HL-60 (cell line): ENCODE measurements at regions not wholly inside any gene's neighbourhood (a gene's known extent, or its start where the extent isn't known, plus 50 kb on each side); places are given as distances from the start of the nearest gene placed in this dataset.

Source experiments
- DNase-seq, 2 experiments: peaks; one replicate each; pipeline ENCODE4 v3.0.0-alpha.2; 2010 to 2020; ENCODE audit warnings: low read depth in 1 of 2, low spot score in 1 of 2
- H3K27ac ChIP-seq: fragments of 250-450 bp; sonication (Bioruptor Pico); replicated peaks from 2 replicates; pipeline ENCODE4 v1.5.1; 2020; ENCODE audit warnings: mild to moderate bottlenecking, moderate library complexity
- H3K27me3 ChIP-seq: fragments of 250-450 bp; sonication (Bioruptor Pico); 2 replicates; pipeline ENCODE4 v1.5.1; 2021; ENCODE audit warnings: mild to moderate bottlenecking, moderate library complexity; ENCODE audit not compliant: insufficient read depth, poor library complexity, severe bottlenecking
- H3K4me3 ChIP-seq: replicated peaks from 2 replicates; pipeline ENCODE4 v1.5.1; 2011; ENCODE audit warnings: mild to moderate bottlenecking, control low read depth, low read length; ENCODE audit not compliant: insufficient read depth
- CTCF ChIP-seq: IDR thresholded peaks from one replicate; pipeline ENCODE4 v1.5.1; 2011; ENCODE audit warnings: low read length, control low read depth, inconsistent platforms; ENCODE audit not compliant: insufficient read depth
- GABPA ChIP-seq: IDR thresholded peaks from 2 replicates; pipeline ENCODE4 v1.6.1; 2012; ENCODE audit warnings: low read depth
- POLR2AphosphoS5 ChIP-seq: IDR thresholded peaks from 2 replicates; pipeline ENCODE4 v1.6.1; 2012; ENCODE audit warnings: low read depth
- REST ChIP-seq: IDR thresholded peaks from 2 replicates; pipeline ENCODE4 v1.6.1; 2012; ENCODE audit warnings: low read depth; ENCODE audit not compliant: insufficient replicate concordance
- SPI1 ChIP-seq: IDR thresholded peaks from 2 replicates; pipeline ENCODE4 v1.6.1; 2012; ENCODE audit warnings: low read depth, mild to moderate bottlenecking, borderline replicate concordance

GRCh38 chr13:24038405-24038804 lies 122.1 kb upstream of the SPATA13 start:
- H3K27me3 ChIP-seq, result peaks cover 12% of the 10 kb centered on the region
- H3K27ac ChIP-seq, result no peak overlapping the region
- no peak overlapping the region for H3K4me3 ChIP-seq
- TF ChIP-seq SPI1 (no peak), REST (no peak), CTCF (no peak)
- no peak for DNase-seq

GRCh38 chr13:24038841-24039330 lies 121.6 kb upstream of the SPATA13 start:
- Histone ChIP-seq H3K4me3 (no peak overlapping the region), H3K27ac (no peak overlapping the region), H3K27me3 (peaks cover 12% of the 10 kb centered on the region)
- TF ChIP-seq CTCF, result no peak
- no peak for TF ChIP-seq POLR2AphosphoS5
- TF ChIP-seq REST, result no peak
- no peak for TF ChIP-seq GABPA
- TF ChIP-seq SPI1, result no peak
- no peak for DNase-seq

GRCh38 chr13:24039621-24040475 lies 120.7 kb upstream of the SPATA13 start:
- no peak for TF ChIP-seq POLR2AphosphoS5
- H3K27me3 ChIP-seq, result peaks cover 9% of the 10 kb centered on the region
- H3K4me3 ChIP-seq, result no peak overlapping the region
- DNase-seq, result no peak
- H3K27ac ChIP-seq, result no peak overlapping the region

- Histone ChIP-seq H3K4me3 (no peak overlapping the region), H3K27me3 (peaks cover 9% of the 10 kb centered on the region), H3K27ac (no peak overlapping the region)
- no peak for DNase-seq
- TF ChIP-seq GABPA (no peak), SPI1 (no peak), REST (no peak), POLR2AphosphoS5 (no peak), CTCF (no peak)
Measured at GRCh38 chr13:24040835-24041234, 119.7 kb upstream of the SPATA13 start.
